CD4-positive, alpha-beta memory T cell (primary cell): ENCODE measurements at regions not wholly inside any gene's neighbourhood (a gene's known extent, or its start where the extent isn't known, plus 50 kb on each side); places are given as distances from the start of the nearest gene placed in this dataset.

ENCODE experiments used
- CTCF ChIA-PET: fragments of 350-600 bp; sonication (Branson Sonifier 250); formaldehyde crosslinking; loops from one replicate; lab custom pipeline; 2021; ENCODE audit warnings: inconsistent platforms; ENCODE audit not compliant: partially characterized antibody; lab: Charles Lee
- POLR2A ChIA-PET: fragments of 350-600 bp; sonication (Branson Sonifier 250); formaldehyde crosslinking; loops from one replicate; lab custom pipeline; 2021; ENCODE audit not compliant: partially characterized antibody; lab: Charles Lee
- DNase-seq, 5 donors: peaks; one replicate each; pipeline versions ENCODE4 v3.0.0 to v3.0.0-alpha.2; 2020 to 2022; ENCODE audit warnings: mixed read lengths in 1 of 5
- H3K27ac ChIP-seq: one replicate; pipeline ENCODE4 v1.7.0; 2013; ENCODE audit warnings: low read depth, low read length
- H3K27me3 ChIP-seq: 2 replicates; pipeline ENCODE4 v1.7.0; 2013; ENCODE audit warnings: mild to moderate bottlenecking, low read length, moderate library complexity; ENCODE audit not compliant: insufficient read depth
- H3K36me3 ChIP-seq: 2 replicates; pipeline ENCODE4 v1.7.0; 2013; ENCODE audit warnings: mild to moderate bottlenecking, low read length, moderate library complexity; ENCODE audit not compliant: insufficient read depth
- H3K4me1 ChIP-seq: 2 replicates; pipeline ENCODE4 v1.7.0; 2013; ENCODE audit warnings: mild to moderate bottlenecking, low read length, moderate library complexity; ENCODE audit not compliant: insufficient read depth
- H3K4me3 ChIP-seq, 2 donors: one replicate each; pipeline ENCODE4 v1.7.0; 2013; ENCODE audit warnings: low read length in 2 of 2, mild to moderate bottlenecking in 1 of 2
- H3K9me3 ChIP-seq, 2 donors: one replicate each; pipeline ENCODE4 v1.7.0; 2013; ENCODE audit warnings: low read length in 2 of 2, control low read depth in 1 of 2; ENCODE audit not compliant: control insufficient read depth in 1 of 2
- H3K27ac Mint-ChIP-seq, 7 donors: one replicate each; pipeline ENCODE4 v1.8.0; 2020 to 2021; ENCODE audit warnings: mixed read lengths in 7 of 7, mild to moderate bottlenecking in 6 of 7, inconsistent platforms in 3 of 7, moderate library complexity in 3 of 7
- H3K27me3 Mint-ChIP-seq, 2 donors: one replicate each; pipeline ENCODE4 v1.8.0; 2020 to 2021; ENCODE audit warnings: mixed read lengths in 2 of 2
- H3K36me3 Mint-ChIP-seq, 2 donors: one replicate each; pipeline ENCODE4 v1.8.0; 2020 to 2021; ENCODE audit warnings: mixed read lengths in 2 of 2, inconsistent platforms in 1 of 2, mild to moderate bottlenecking in 1 of 2
- H3K4me1 Mint-ChIP-seq, 4 donors: one replicate each; pipeline ENCODE4 v1.8.0; 2020 to 2021; ENCODE audit warnings: mixed read lengths in 4 of 4, mild to moderate bottlenecking in 1 of 4
- H3K4me3 Mint-ChIP-seq, 8 donors: one replicate each; pipeline ENCODE4 v1.8.0; 2020 to 2021; ENCODE audit warnings: mixed read lengths in 8 of 8, mild to moderate bottlenecking in 7 of 8, moderate library complexity in 6 of 8, inconsistent platforms in 3 of 8
- H3K9me3 Mint-ChIP-seq, 8 donors: one replicate each; pipeline ENCODE4 v1.8.0; 2020 to 2021; ENCODE audit warnings: mixed read lengths in 8 of 8, mild to moderate bottlenecking in 5 of 8, inconsistent platforms in 3 of 8, moderate library complexity in 1 of 8
- intact Hi-C: fragments of 100-400 bp; cut with micrococcal nuclease; formaldehyde crosslinking; loops from one replicate; pipeline ENCODE4 v1.15.1; 2023

GRCh38 chr7:17150018-17150417 is 148.4 kb upstream of the AHR start:
- intact Hi-C loops, result no loop called here
- H3K4me3 Mint-ChIP-seq, result no peak overlapping the region
- H3K4me3 ChIP-seq, result no peak overlapping the region
- ChIA-PET CTCF (interaction anchor here (0.9 to 1.4 kb wide), 4 partner anchors 10 to 81 kb away, joined by 3 read pairs; no protein-coding TSS in a partner anchor), POLR2A (no interaction called here)
- H3K9me3 Mint-ChIP-seq, result peaks cover 0 to 2% (median 0%) of the 10 kb centered on the region in 8 donors
- peaks cover 8 to 18% (median 17%) of the 10 kb centered on the region in 4 donors for H3K4me1 Mint-ChIP-seq
- H3K27ac ChIP-seq, result no peak overlapping the region
- no peaks in the 10 kb centered on the region for H3K9me3 ChIP-seq
- no peak overlapping the region for H3K27ac Mint-ChIP-seq
- H3K36me3 ChIP-seq, result no peaks in the 10 kb centered on the region
- peaks cover 5% of the 10 kb centered on the region for H3K4me1 ChIP-seq
- no peaks in the 10 kb centered on the region for H3K27me3 Mint-ChIP-seq
- no peak for DNase-seq
- H3K27me3 ChIP-seq, result no peaks in the 10 kb centered on the region
- no peaks in the 10 kb centered on the region for H3K36me3 Mint-ChIP-seq

GRCh38 chr7:17152721-17153120 is 145.7 kb upstream of the AHR start:
- H3K4me3 ChIP-seq, result no peak overlapping the region
- Mint-ChIP-seq H3K9me3 (peaks cover 0 to 2% (median 0%) of the 10 kb centered on the region in 8 donors), H3K4me3 (peak overlapping the region in 2 of 8 donors; percentile 3 to 23), H3K27me3 (no peaks in the 10 kb centered on the region), H3K27ac (peak overlapping the region in 2 of 7 donors; percentile 31 to 34), H3K4me1 (peaks cover 0 to 14% (median 12%) of the 10 kb centered on the region in 4 donors), H3K36me3 (no peaks in the 10 kb centered on the region)
- no peaks in the 10 kb centered on the region for H3K36me3 ChIP-seq
- no peaks in the 10 kb centered on the region for H3K9me3 ChIP-seq
- ChIA-PET CTCF (interaction anchor here (1.1 kb wide), 1 partner anchor 9 kb away, joined by 3 read pairs; no protein-coding TSS in a partner anchor), POLR2A (no interaction called here)
- H3K27me3 ChIP-seq, result no peaks in the 10 kb centered on the region
- intact Hi-C loops, result no loop called here
- DNase-seq, result no peak
- H3K27ac ChIP-seq, result no peak overlapping the region
- H3K4me1 ChIP-seq, result no peaks in the 10 kb centered on the region

DNA sequence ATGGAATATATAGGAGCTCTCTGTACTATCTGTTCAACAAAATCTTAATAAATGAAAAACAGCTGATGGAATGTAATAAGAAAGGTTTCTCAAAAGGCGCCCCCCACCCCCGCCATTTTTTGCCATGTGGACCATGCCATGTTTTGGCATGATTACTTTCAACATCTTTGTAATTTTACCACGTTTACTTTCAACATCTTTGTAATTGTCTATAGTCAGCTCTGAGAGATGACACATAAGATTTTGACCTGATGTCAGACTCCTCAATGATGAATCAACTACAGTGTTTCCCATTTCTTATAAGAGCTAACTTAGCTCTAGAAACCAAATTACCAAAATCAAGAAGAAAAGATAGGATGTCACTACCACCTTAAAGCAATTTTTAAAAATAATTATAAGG is 144.9 kb upstream of the AHR start:
- Histone ChIP-seq H3K4me3 (no peak overlapping the region), H3K4me1 (no peaks in the 10 kb centered on the region), H3K9me3 (no peaks in the 10 kb centered on the region), H3K27ac (no peak overlapping the region), H3K27me3 (no peaks in the 10 kb centered on the region), H3K36me3 (no peaks in the 10 kb centered on the region)
- DNase-seq, result no peak
- CTCF ChIA-PET, result interaction anchor here (1.1 kb wide), 1 partner anchor 10 kb away, joined by 3 read pairs; no protein-coding TSS in a partner anchor
- no peaks in the 10 kb centered on the region for H3K27me3 Mint-ChIP-seq
- POLR2A ChIA-PET, result no interaction called here
- peaks cover 0 to 15% (median 13%) of the 10 kb centered on the region in 4 donors for H3K4me1 Mint-ChIP-seq
- H3K36me3 Mint-ChIP-seq, result no peaks in the 10 kb centered on the region
- H3K27ac Mint-ChIP-seq, result no peak overlapping the region
- intact Hi-C loops, result no loop called here
- peaks cover 0 to 2% (median 0%) of the 10 kb centered on the region in 8 donors for H3K9me3 Mint-ChIP-seq
- H3K4me3 Mint-ChIP-seq, result no peak overlapping the region

- no peaks in the 10 kb centered on the region for H3K27me3 Mint-ChIP-seq
Observed at GRCh38 chr7:17155529-17155928, 142.9 kb upstream of the AHR start.

DNA sequence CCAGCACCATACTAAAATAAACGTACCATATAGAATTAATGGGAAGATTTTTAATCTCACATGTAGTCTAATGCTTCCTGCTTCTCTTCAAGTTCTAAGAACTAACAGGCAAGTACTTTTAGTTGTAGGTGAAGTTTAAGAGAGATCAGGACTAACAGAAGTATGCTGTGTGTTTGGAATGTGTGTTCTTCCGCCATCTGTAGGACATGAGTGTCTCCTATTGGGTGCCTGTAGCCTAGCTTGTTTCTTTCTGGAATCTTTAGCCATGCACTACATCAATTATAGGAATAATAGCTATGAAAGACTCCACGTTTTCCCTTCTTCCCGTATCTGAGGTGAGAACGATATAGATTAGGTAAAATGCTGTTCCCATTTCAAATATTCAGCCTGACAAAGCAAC is 140.2 kb upstream of the AHR start:
- no peak for DNase-seq
- H3K36me3 Mint-ChIP-seq, result no peaks in the 10 kb centered on the region
- H3K4me1 Mint-ChIP-seq, result peaks cover 20 to 35% (median 27%) of the 10 kb centered on the region in 4 donors
- ChIA-PET POLR2A (no interaction called here), CTCF (no interaction called here)
- Histone ChIP-seq H3K27me3 (no peaks in the 10 kb centered on the region), H3K9me3 (no peaks in the 10 kb centered on the region), H3K36me3 (no peaks in the 10 kb centered on the region), H3K27ac (no peak overlapping the region), H3K4me3 (no peak overlapping the region), H3K4me1 (peaks cover 9% of the 10 kb centered on the region)
- no peak overlapping the region for H3K27ac Mint-ChIP-seq
- no peaks in the 10 kb centered on the region for H3K27me3 Mint-ChIP-seq
- no peak overlapping the region for H3K4me3 Mint-ChIP-seq
- H3K9me3 Mint-ChIP-seq, result peaks cover 0 to 4% (median 0%) of the 10 kb centered on the region in 8 donors
- intact Hi-C loops, result no loop called here

More at GRCh38 chr7:17155529-17155928, 142.9 kb upstream of the AHR start:
- Mint-ChIP-seq H3K4me1 (peaks cover 11 to 24% (median 19%) of the 10 kb centered on the region in 4 donors), H3K9me3 (no peaks in the 10 kb centered on the region), H3K4me3 (no peak overlapping the region), H3K27ac (no peak overlapping the region), H3K36me3 (no peaks in the 10 kb centered on the region)
- Histone ChIP-seq H3K9me3 (no peaks in the 10 kb centered on the region), H3K36me3 (no peaks in the 10 kb centered on the region), H3K27ac (no peak overlapping the region), H3K4me1 (peaks cover 9% of the 10 kb centered on the region), H3K4me3 (no peak overlapping the region), H3K27me3 (no peaks in the 10 kb centered on the region)
- intact Hi-C loops, result no loop called here
- no peak for DNase-seq
- ChIA-PET POLR2A (no interaction called here), CTCF (no interaction called here)

DNA sequence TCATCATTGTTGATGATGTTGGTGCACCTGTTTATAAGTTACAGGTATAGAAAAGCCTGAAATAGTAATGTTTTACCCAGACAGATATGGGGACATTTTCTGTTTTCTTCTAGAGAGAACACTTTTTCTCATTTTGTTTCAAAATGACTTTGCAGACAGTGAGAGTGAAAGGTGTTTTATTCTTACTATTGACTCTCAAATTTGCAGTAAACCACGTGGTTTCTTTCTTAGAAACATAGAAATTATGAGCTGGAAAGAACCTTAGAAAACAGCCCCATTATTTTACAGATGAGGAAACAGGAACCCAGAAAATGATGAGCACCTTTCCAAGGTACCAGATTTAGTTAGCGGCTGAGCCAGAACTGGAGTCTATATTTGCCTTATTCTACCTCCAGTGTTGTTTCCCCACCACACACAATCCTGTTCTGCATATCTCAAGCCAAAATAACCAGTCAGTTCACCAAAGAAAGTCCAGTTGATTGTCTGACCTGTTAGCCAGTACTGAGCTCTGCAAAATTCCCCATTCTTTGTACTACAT is 138.9 kb upstream of the AHR start:
- Histone ChIP-seq H3K36me3 (no peaks in the 10 kb centered on the region), H3K27ac (no peak overlapping the region), H3K4me1 (peaks cover 9% of the 10 kb centered on the region), H3K4me3 (no peak overlapping the region), H3K27me3 (no peaks in the 10 kb centered on the region), H3K9me3 (no peaks in the 10 kb centered on the region)
- Mint-ChIP-seq H3K4me1 (peaks cover 14 to 34% (median 28%) of the 10 kb centered on the region in 4 donors), H3K27me3 (no peaks in the 10 kb centered on the region), H3K36me3 (no peaks in the 10 kb centered on the region), H3K9me3 (peaks cover 0 to 4% (median 0%) of the 10 kb centered on the region in 8 donors), H3K27ac (peak overlapping the region in 2 of 7 donors; percentile 36), H3K4me3 (no peak overlapping the region)
- intact Hi-C loops, result no loop called here
- ChIA-PET POLR2A (interaction anchor here (0.9 kb wide), 1 partner anchor 15 kb away, joined by 4 read pairs; no protein-coding TSS in a partner anchor), CTCF (no interaction called here)
- DNase-seq, result no peak

- peaks cover 20% of the 10 kb centered on the region for H3K4me1 ChIP-seq
- no peaks in the 10 kb centered on the region for H3K36me3 ChIP-seq
- H3K27me3 ChIP-seq, result no peaks in the 10 kb centered on the region
- H3K27ac ChIP-seq, result no peak overlapping the region
- ChIA-PET CTCF (interaction anchor here (0.8 kb wide), 1 partner anchor 138 kb away, joined by 3 read pairs; no protein-coding TSS in a partner anchor), POLR2A (no interaction called here)
- H3K4me3 Mint-ChIP-seq, result no peak overlapping the region
- H3K36me3 Mint-ChIP-seq, result no peaks in the 10 kb centered on the region
- DNase-seq, result no peak
- peak overlapping the region in 2 of 7 donors; percentile 43 to 57 for H3K27ac Mint-ChIP-seq
- H3K4me1 Mint-ChIP-seq, result peaks cover 34 to 45% (median 39%) of the 10 kb centered on the region in 4 donors
- intact Hi-C loops, result no loop called here
- H3K9me3 ChIP-seq, result no peaks in the 10 kb centered on the region
- no peaks in the 10 kb centered on the region for H3K27me3 Mint-ChIP-seq
- H3K9me3 Mint-ChIP-seq, result peaks cover 0 to 2% (median 0%) of the 10 kb centered on the region in 8 donors
- H3K4me3 ChIP-seq, result no peak overlapping the region
Observed at GRCh38 chr7:17166824-17167379, 131.6 kb upstream of the AHR start.
